SJCRH30 (cell line): ENCODE measurements at regions not wholly inside any gene's neighbourhood (a gene's known extent, or its start where the extent isn't known, plus 50 kb on each side); places are given as distances from the start of the nearest gene placed in this dataset.
"Not testable (repeated sequence)": the region's sequence is repeated elsewhere in the genome, so short reads cannot be mapped to it uniquely, and the experiment has no call there.

Source experiments
- DNase-seq, 2 experiments: peaks; one replicate each; pipeline ENCODE4 v3.0.0-alpha.2; 2015 to 2020
- H3K27ac ChIP-seq: fragments of 250-450 bp; sonication (Bioruptor Pico); 2 replicates; pipeline ENCODE4 v1.5.1; 2020; ENCODE audit warnings: mild to moderate bottlenecking, moderate library complexity
- H3K27me3 ChIP-seq: fragments of 250-450 bp; sonication (Bioruptor Pico); 2 replicates; pipeline ENCODE4 v1.5.1; 2020; ENCODE audit warnings: mild to moderate bottlenecking, moderate library complexity
- H3K36me3 ChIP-seq: fragments of 250-450 bp; sonication (Bioruptor Pico); 2 replicates; pipeline ENCODE4 v1.5.1; 2020; ENCODE audit warnings: mild to moderate bottlenecking, moderate library complexity
- H3K4me1 ChIP-seq: fragments of 250-450 bp; sonication (Bioruptor Pico); 2 replicates; pipeline ENCODE4 v1.5.1; 2020; ENCODE audit warnings: mild to moderate bottlenecking, moderate library complexity
- H3K4me3 ChIP-seq: fragments of 250-450 bp; sonication (Bioruptor Pico); 2 replicates; pipeline ENCODE4 v1.5.1; 2020; ENCODE audit warnings: mild to moderate bottlenecking, moderate library complexity
- H3K9me3 ChIP-seq: fragments of 250-450 bp; sonication (Bioruptor Pico); replicated peaks from 2 replicates; pipeline ENCODE4 v1.5.1; 2020; ENCODE audit warnings: mild to moderate bottlenecking, moderate library complexity

GRCh38 chr10:36007369-36007768, 365.3 kb upstream of the FZD8 start:
- DNase-seq: no peak
- Histone ChIP-seq H3K27ac (no peak overlapping the region), H3K27me3 (no peaks in the 10 kb centered on the region), H3K4me3 (no peak overlapping the region), H3K9me3 (no peaks in the 10 kb centered on the region), H3K36me3 (no peaks in the 10 kb centered on the region), H3K4me1 (no peaks in the 10 kb centered on the region)

GRCh38 chr10:36003688-36004087, 361.6 kb upstream of the FZD8 start:
- no peaks in the 10 kb centered on the region for H3K27me3 ChIP-seq
- no peak overlapping the region for H3K27ac ChIP-seq
- no peaks in the 10 kb centered on the region for H3K36me3 ChIP-seq
- DNase-seq: no peak
- no peaks in the 10 kb centered on the region for H3K9me3 ChIP-seq
- no peak overlapping the region for H3K4me3 ChIP-seq
- H3K4me1 ChIP-seq: no peaks in the 10 kb centered on the region

GRCh38 chr10:36003031-36003600, 361.0 kb upstream of the FZD8 start:
- Histone ChIP-seq H3K36me3 (no peaks in the 10 kb centered on the region), H3K4me3 (no peak overlapping the region)

GRCh38 chr10:36002445-36002844, 360.3 kb upstream of the FZD8 start:
- Histone ChIP-seq H3K9me3 (no peaks in the 10 kb centered on the region), H3K36me3 (no peaks in the 10 kb centered on the region), H3K27ac (no peak overlapping the region), H3K27me3 (no peaks in the 10 kb centered on the region), H3K4me1 (no peaks in the 10 kb centered on the region), H3K4me3 (no peak overlapping the region)
- no peak for DNase-seq

More at GRCh38 chr10:36003031-36003600, 361.0 kb upstream of the FZD8 start:
- no peaks in the 10 kb centered on the region for H3K4me1 ChIP-seq
- no peaks in the 10 kb centered on the region for H3K9me3 ChIP-seq
- H3K27ac ChIP-seq: no peak overlapping the region
- H3K27me3 ChIP-seq: no peaks in the 10 kb centered on the region
- no peak for DNase-seq

- H3K27me3 ChIP-seq, H3K9me3 ChIP-seq, H3K4me1 ChIP-seq, H3K27ac ChIP-seq, H3K36me3 ChIP-seq, H3K4me3 ChIP-seq, DNase-seq: not testable (repeated sequence)
Measured at GRCh38 chr10:36000754-36001153, 358.7 kb upstream of the FZD8 start.

- Histone ChIP-seq H3K27ac (no peak overlapping the region), H3K4me1 (no peaks in the 10 kb centered on the region), H3K36me3 (no peaks in the 10 kb centered on the region), H3K9me3 (no peaks in the 10 kb centered on the region), H3K4me3 (no peak overlapping the region), H3K27me3 (no peaks in the 10 kb centered on the region)
- no peak for DNase-seq
Measured at GRCh38 chr10:35998026-35998425, 355.9 kb upstream of the FZD8 start.

GRCh38 chr10:35995485-35995884, 353.4 kb upstream of the FZD8 start:
- Histone ChIP-seq H3K27ac (no peak overlapping the region), H3K27me3 (no peaks in the 10 kb centered on the region), H3K36me3 (no peaks in the 10 kb centered on the region), H3K9me3 (0 out of 2 replicates have a peak, but pooled peaks cover 3% of the 10 kb centered on the region), H3K4me1 (no peaks in the 10 kb centered on the region; the same call in 1 of the 2 replicates), H3K4me3 (no peak overlapping the region)
- DNase-seq: no peak

GRCh38 chr10:35993591-35994515, 351.8 kb upstream of the FZD8 start:
- Histone ChIP-seq H3K9me3 (0 out of 2 replicates have a peak, but pooled peaks cover 7% of the 10 kb centered on the region), H3K36me3 (no peaks in the 10 kb centered on the region), H3K4me1 (no peaks in the 10 kb centered on the region; the same call in none of the 2 replicates), H3K27ac (no peak overlapping the region), H3K27me3 (no peaks in the 10 kb centered on the region), H3K4me3 (no peak overlapping the region)
- DNase-seq: no peak

- Histone ChIP-seq H3K36me3 (no peaks in the 10 kb centered on the region), H3K27me3 (no peaks in the 10 kb centered on the region), H3K9me3 (0 out of 2 replicates have a peak, but pooled peaks cover 7% of the 10 kb centered on the region), H3K4me3 (no peak overlapping the region), H3K4me1 (peaks cover 4% of the 10 kb centered on the region), H3K27ac (no peak overlapping the region)
- DNase-seq: no peak
Measured at GRCh38 chr10:35992107-35992506, 350.0 kb upstream of the FZD8 start.

- peaks cover 9% of the 10 kb centered on the region for H3K4me1 ChIP-seq
- H3K27ac ChIP-seq: peak overlapping the region; percentile 89
- peak; percentile 64 to 92 for DNase-seq
Measured at GRCh38 chr10:35986756-35987502, 344.8 kb upstream of the FZD8 start.

GRCh38 chr10:35979116-35979515, 337.0 kb upstream of the FZD8 start:
- no peaks in the 10 kb centered on the region for H3K36me3 ChIP-seq
- no peak for DNase-seq
- H3K4me3 ChIP-seq: no peak overlapping the region
- no peaks in the 10 kb centered on the region for H3K27me3 ChIP-seq
- H3K9me3 ChIP-seq: no peaks in the 10 kb centered on the region; the same call in 1 of the 2 replicates
- no peak overlapping the region for H3K27ac ChIP-seq
- no peaks in the 10 kb centered on the region for H3K4me1 ChIP-seq

More at GRCh38 chr10:35986756-35987502, 344.8 kb upstream of the FZD8 start:
- no peaks in the 10 kb centered on the region for H3K36me3 ChIP-seq
- no peaks in the 10 kb centered on the region for H3K27me3 ChIP-seq
- peak overlapping the region; percentile 51 for H3K4me3 ChIP-seq
- H3K9me3 ChIP-seq: 0 out of 2 replicates have a peak, but pooled peaks cover 7% of the 10 kb centered on the region

- H3K4me3 ChIP-seq, H3K27ac ChIP-seq, H3K27me3 ChIP-seq, H3K9me3 ChIP-seq, DNase-seq, H3K36me3 ChIP-seq, H3K4me1 ChIP-seq: not testable (repeated sequence)
Measured at GRCh38 chr10:35973912-35974591, 332.0 kb upstream of the FZD8 start.

GRCh38 chr10:35972275-35972674, 330.2 kb upstream of the FZD8 start:
- Histone ChIP-seq H3K4me3 (no peak overlapping the region), H3K36me3 (no peaks in the 10 kb centered on the region), H3K27me3 (no peaks in the 10 kb centered on the region), H3K9me3 (no peaks in the 10 kb centered on the region), H3K4me1 (no peaks in the 10 kb centered on the region), H3K27ac (no peak overlapping the region)
- no peak for DNase-seq

GRCh38 chr10:35971397-35971796, 329.3 kb upstream of the FZD8 start:
- no peak overlapping the region for H3K4me3 ChIP-seq
- H3K36me3 ChIP-seq: no peaks in the 10 kb centered on the region
- no peaks in the 10 kb centered on the region for H3K9me3 ChIP-seq
- no peaks in the 10 kb centered on the region for H3K27me3 ChIP-seq
- DNase-seq: no peak
- no peaks in the 10 kb centered on the region for H3K4me1 ChIP-seq
- no peak overlapping the region for H3K27ac ChIP-seq
